Right forelimb (tissue), 1 donor: ENCODE measurements at regions not wholly inside any gene's neighbourhood (a gene's known extent, or its start where the extent isn't known, plus 50 kb on each side); places are given as distances from the start of the nearest gene placed in this dataset.

Source experiments
- DNase-seq: peaks from one replicate; pipeline ENCODE4 v3.0.0-alpha.2; 2018

- DNase-seq = no peak
These were observed 216.0 kb downstream of the RAD51AP2 start for GRCh38 chr2:17302281-17302680.

DNA sequence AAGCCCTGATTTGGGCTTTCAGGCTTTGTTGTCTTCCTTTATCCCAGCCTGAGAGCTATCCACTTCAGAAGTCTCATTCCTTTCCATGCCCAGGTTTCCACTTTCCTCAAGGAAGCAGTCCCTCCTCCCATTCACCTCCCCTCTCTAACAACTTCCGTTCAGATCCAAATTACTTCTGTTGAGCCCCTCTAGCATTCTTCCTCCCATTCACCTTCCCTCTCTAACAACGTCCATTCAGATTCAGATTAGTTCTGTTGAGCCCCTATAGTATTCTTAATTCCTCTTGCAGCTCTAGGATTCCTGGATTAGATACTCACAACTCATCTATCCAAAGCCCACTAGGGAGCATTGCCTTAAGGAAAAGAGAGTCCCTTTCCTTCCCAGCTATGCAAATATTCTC is 216.8 kb downstream of the RAD51AP2 start:
- no peak for DNase-seq

DNA sequence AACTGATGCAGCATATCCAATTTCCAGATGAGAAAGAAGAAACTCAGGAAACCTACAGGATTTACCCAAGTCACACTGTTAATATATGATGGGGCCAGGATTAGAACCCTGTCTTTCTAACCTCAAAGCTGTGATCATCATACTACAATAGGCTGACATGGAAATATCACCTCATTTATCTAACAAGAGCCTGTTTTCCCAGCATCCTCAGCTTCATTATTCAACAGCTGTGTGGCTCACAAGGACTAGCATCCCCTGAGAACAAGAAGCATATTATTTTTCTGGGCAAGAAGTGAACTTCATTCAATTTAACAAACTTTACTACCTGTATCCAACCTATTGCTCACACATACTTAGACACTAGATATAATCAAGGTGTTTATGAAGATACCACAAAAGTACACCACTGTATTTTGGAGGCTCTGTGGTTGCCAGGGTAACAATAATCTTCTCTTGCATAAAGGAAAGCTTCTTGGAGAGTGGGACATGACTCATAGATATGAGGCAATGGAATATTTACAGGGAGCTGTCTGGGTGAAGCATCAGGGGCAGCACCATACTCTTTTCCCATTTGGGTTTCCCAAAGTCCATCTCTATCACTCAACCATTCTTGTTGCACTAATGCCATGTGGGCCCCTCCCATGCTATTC is 218.2 kb downstream of the RAD51AP2 start:
- DNase-seq = no peak

- DNase-seq = no peak
These were observed 219.8 kb downstream of the RAD51AP2 start for GRCh38 chr2:17298453-17298852.

GRCh38 chr2:17296686-17297085 is 221.6 kb downstream of the RAD51AP2 start:
- no peak for DNase-seq

- DNase-seq = no peak
These were observed 228.6 kb downstream of the RAD51AP2 start for GRCh38 chr2:17289669-17290068.

- no peak for DNase-seq
These were observed 231.1 kb downstream of the RAD51AP2 start for GRCh38 chr2:17287183-17287582.

DNA sequence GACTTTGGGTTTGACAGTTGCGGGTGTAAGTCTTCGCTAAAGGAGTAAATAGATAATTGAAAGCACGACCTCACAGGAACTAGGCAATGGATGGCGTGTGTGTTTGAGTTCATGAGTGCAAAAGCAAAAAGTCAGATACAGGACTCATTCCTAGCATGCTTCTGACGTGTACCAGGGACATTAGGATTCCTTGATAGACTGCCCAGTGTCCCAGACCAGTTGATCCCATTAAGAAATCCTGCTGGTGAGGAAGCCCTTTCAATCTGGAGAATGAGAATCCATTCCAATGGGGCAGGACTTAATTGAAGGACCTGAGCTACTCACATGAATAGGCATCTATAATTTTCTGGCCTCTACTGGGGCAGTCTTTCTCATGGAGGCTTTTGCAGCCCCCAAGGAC is 235.4 kb downstream of the RAD51AP2 start:
- DNase-seq = no peak

DNA sequence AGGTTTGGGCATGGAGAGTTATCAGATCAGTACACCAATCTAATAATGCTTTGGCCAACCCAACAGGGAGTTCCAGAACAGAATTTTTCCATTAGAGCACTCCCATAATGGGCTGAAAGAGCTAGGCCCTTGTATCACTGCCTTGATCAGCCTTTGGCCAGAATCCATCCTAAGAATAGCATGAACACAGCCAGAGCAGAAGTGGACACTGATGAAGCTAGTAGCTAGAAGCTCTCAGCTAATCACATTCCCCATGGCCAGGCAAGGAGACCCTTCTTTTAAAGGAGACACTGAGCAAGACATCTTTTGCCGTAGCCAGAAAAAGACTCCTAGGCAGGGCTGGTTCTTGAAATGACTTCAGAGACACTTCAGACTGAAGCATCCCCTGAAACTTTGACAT is 236.0 kb downstream of the RAD51AP2 start:
- no peak for DNase-seq

DNA sequence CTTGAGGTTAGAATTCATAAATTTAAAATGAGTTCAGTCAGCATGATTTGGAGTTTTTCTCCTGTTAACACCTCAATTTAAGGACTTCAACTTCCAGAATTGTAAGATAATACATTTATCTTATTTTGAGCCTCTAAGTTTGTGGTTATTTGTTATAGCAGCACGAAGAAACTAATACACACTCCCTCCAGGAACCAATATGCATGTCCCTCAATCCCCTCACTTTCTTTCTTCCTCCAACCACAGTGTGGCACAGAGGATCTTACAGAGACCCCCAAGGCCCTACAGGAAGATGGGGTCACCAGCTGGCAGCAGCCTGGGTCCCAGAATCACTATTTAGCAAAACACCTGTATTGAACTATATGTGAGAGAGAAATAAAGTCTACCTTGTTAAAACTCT is 242.0 kb downstream of the RAD51AP2 start:
- no peak for DNase-seq

- DNase-seq = no peak
These were observed 245.4 kb downstream of the RAD51AP2 start for GRCh38 chr2:17272652-17273525.

DNA sequence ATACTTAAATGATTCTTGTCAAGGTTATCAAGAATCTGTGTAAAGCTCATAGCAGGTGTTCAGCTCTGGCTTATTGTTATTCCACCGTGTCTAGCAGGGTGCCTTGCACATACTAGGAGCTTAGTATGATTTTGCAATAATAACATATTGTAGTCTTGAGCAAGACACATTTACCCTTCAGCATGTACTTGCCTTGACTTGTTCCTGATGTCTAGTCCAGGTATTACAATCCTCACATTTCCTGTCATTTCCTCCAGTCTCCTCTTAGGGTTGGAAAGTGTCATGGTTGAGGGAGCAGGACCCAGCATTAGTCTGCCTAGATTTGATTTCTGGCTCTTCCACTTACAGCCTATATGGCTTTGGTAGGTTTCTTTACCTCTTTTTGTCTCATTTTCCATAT is 246.1 kb downstream of the RAD51AP2 start:
- DNase-seq = no peak

DNA sequence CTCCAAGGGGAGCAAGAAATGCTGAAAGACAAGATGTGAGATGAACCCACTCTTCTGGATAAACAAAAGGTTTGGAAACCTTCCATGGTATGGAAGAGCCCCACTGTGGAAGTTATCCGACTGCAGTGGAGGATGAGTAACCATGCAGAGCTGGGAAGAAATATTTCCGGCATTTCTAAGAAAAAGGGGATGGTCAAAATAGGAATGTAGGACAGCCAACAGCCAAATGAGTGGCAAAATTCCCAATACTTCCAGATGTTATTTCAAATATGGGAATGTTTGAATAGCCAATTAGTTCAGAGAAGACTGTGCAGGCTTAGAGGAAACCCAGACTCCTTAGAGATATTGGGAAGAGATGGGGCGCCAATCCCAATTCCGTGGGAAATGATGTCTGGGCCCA is 246.8 kb downstream of the RAD51AP2 start:
- no peak for DNase-seq

DNA sequence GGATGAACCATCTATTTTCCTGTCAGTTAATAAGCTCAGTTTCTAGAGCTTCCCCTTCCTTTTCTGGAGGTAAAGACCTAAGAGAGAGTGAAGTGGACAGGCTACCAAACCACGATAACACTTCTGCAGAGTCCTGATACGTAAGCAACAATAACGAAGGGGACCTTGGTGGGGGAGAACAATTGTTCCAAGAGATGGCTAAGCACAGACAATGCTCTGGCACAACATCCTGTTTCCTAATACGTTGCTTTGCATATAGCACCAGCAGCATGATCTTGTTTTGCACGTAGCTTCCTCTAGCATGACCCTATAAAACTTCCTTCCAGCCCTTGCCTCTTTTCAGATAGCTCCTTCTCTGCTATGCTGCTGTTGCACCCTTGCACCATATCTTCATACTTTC is 247.3 kb downstream of the RAD51AP2 start:
- DNase-seq = no peak

GRCh38 chr2:17263570-17263968 is 254.7 kb downstream of the RAD51AP2 start:
- DNase-seq = no peak

GRCh38 chr2:17262854-17263569 is 255.2 kb downstream of the RAD51AP2 start:
- DNase-seq = no peak

GRCh38 chr2:17259613-17260012 is 258.6 kb downstream of the RAD51AP2 start:
- no peak for DNase-seq

DNA sequence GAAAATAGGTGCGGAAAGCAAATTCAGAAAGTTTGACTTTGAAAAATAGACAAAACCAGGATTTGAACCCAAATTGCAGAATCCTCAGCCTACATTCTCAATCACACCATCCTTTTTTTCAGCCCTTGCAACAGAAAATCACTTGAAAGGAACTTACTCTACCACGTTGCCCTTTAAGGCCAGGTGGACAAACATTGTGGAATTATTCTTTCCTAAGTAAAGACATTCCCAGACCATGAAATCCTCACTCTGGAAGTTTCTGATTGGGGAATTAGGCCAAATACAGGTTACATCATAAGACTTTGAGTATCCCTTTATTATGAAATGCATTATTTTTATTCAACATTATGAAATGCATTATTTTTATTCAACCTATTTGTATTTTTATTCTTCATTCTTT is 259.4 kb downstream of the RAD51AP2 start:
- DNase-seq = no peak

DNA sequence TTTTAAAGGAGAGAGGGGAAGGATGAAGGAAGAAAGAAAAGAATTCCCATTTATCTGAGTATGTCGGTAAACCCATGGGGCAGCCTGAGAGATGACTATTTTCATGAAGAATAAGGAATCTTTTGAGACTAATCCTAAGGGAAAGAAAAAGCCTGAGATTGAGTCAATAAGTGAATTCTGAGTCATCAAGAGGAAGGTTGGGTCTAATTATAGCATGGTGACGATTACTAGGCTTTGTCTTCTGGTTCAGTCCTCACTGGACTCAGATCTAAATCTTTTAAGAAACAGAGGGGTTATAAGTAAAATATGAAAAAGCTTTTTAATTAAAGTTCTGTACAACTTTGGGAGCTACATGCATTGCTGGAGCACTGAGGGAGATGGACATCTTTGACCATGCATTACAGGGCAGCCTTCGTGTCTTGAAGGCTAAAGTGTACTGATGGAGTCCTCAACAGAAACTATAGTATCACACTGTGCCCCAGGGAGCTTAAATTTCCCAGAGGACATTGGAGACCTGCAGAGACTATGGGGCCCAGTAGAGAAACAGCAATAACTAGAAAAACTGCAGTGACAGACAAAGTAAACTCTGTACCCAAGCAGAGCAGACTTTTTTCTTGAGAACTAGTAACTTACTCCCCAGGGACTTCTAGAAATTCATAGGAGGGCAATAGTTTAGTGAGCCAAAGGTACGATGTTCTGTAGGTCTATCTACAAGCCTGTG is 260.9 kb downstream of the RAD51AP2 start:
- DNase-seq = no peak

DNA sequence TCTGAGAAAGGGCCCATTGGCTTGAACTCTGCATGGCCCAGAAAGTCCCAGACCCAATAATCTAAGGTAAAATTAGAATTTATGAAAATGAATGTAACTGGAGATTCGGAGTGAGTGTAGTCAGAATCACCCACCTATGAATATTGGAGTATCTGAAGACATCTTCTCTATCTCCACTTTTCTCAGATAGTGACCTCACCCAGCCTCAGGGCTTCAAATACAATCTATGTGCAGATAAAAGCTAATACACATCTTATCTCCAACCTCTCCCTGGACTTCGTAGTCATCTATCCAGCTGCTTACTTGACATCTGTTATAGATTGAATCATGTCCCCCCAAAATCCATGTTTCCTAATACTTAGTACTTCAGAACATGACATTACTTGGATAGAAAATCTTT is 263.2 kb downstream of the RAD51AP2 start:
- no peak for DNase-seq

GRCh38 chr2:17254421-17254820 is 263.8 kb downstream of the RAD51AP2 start:
- no peak for DNase-seq

GRCh38 chr2:17252258-17252657 is 266.0 kb downstream of the RAD51AP2 start:
- no peak for DNase-seq

DNA sequence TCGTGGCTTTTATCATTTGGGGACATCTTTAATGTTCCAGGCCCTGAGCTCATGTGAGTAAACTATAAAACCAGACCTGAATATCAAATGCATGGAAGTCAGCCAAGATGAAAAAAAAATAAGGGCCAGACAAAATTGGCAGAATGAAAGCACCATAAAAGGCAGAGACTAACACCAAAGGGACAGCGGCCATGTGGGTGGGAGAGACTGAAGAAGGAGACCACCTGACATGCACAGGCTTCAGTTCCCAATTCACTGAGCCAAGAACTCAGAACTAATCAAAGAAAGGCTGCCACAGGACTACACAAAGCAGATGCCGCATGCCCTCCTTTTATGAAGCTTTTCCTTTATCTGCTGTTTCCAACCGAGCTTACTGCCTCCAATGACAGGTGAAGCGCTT is 267.1 kb downstream of the RAD51AP2 start:
- DNase-seq = no peak
